HAP-1 (cell line): ENCODE measurements at regions not wholly inside any gene's neighbourhood (a gene's known extent, or its start where the extent isn't known, plus 50 kb on each side); places are given as distances from the start of the nearest gene placed in this dataset.
"Not testable (repeated sequence)": the region's sequence is repeated elsewhere in the genome, so short reads cannot be mapped to it uniquely, and the experiment has no call there.

Experiments
- DNase-seq, 2 experiments: peaks; one replicate each; pipeline ENCODE4 v3.0.0-alpha.2; 2016 to 2020; ENCODE audit warnings: low spot score in 2 of 2
- H3K27me3 ChIP-seq: fragments of 250-450 bp; sonication (Bioruptor Pico); 2 replicates; pipeline ENCODE4 v1.5.1; 2020; ENCODE audit warnings: low read depth, mild to moderate bottlenecking, moderate library complexity
- H3K36me3 ChIP-seq: fragments of 250-450 bp; sonication (Bioruptor Pico); replicated peaks from 2 replicates; pipeline ENCODE4 v1.5.1; 2020; ENCODE audit warnings: mild to moderate bottlenecking
- H3K4me1 ChIP-seq: fragments of 250-450 bp; sonication (Bioruptor Pico); 2 replicates; pipeline ENCODE4 v1.5.1; 2020; ENCODE audit warnings: mild to moderate bottlenecking
- H3K4me3 ChIP-seq: fragments of 250-450 bp; sonication (Bioruptor Pico); 2 replicates; pipeline ENCODE4 v1.5.1; 2020; ENCODE audit warnings: mild to moderate bottlenecking, moderate library complexity
- H3K9me3 ChIP-seq: fragments of 250-450 bp; sonication (Bioruptor Pico); 2 replicates; pipeline ENCODE4 v1.5.1; 2020; ENCODE audit warnings: mild to moderate bottlenecking, moderate library complexity
- in situ Hi-C: fragments of 300-500 bp; cut with MboI; formaldehyde crosslinking; loops from 3 replicates; pipeline ENCODE4 v1.14.3; 2020; ENCODE audit warnings: low sequenced_read_pairs, inconsistent platforms, mixed read lengths

DNA sequence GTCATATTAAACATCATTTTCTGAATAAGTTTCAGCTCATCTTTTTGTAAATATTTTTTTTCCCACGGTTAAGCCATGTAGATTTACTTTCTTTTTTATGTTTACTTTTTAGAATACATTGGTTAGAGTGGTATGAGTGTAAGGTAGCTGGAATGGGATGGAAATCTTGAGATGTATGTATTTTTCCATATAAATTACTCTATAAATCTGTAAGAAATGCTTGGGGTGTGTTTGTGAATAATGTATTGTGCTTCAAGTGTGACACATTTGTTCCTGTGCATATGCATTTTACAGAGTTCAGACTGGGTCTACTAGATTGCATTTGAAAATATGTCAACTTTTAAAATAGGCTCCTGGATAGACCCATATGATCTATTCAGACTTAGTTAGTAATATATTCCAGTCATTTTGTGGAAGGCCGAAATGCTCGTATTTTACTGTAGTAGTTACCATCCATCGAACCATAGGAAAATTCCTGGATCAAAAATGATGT, 756.8 kb downstream of the RAPGEF2 start:
- no peak for DNase-seq
- H3K27me3 ChIP-seq: no peaks in the 10 kb centered on the region
- no peaks in the 10 kb centered on the region for H3K36me3 ChIP-seq
- H3K4me3 ChIP-seq: no peak overlapping the region
- in situ Hi-C loops: no loop called here
- H3K4me1 ChIP-seq: no peaks in the 10 kb centered on the region
- no peaks in the 10 kb centered on the region for H3K9me3 ChIP-seq

- H3K4me3 ChIP-seq: no peak overlapping the region
- H3K36me3 ChIP-seq: no peaks in the 10 kb centered on the region
- H3K9me3 ChIP-seq: no peaks in the 10 kb centered on the region
- no peaks in the 10 kb centered on the region for H3K4me1 ChIP-seq
- no peak for DNase-seq
- no peaks in the 10 kb centered on the region for H3K27me3 ChIP-seq
- in situ Hi-C loops: no loop called here
Observed at GRCh38 chr4:159860945-159861344, 758.1 kb downstream of the RAPGEF2 start.

GRCh38 chr4:159864337-159864736, 761.5 kb downstream of the RAPGEF2 start:
- in situ Hi-C loops: no loop called here
- Histone ChIP-seq H3K4me1 (no peaks in the 10 kb centered on the region), H3K4me3 (no peak overlapping the region), H3K27me3 (no peaks in the 10 kb centered on the region), H3K9me3 (no peaks in the 10 kb centered on the region), H3K36me3 (no peaks in the 10 kb centered on the region)
- no peak for DNase-seq

DNA sequence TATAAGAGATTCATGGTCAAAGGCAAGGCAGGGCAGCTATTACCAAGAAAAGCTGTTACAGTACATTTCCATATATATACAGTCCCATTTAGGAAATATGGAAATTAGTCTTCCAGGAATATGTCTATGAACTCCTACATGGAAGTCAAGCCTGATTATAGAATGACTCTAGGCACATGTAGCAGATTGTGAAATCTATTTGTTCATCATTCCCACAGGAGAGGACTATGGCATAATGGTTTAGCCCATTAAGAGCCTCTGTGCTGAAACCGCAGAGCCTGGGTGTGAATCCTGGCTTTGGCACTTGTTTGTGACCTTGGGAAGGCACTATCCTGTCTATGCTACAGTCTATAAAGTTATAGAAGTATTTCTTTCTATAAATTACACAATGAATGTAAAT, 764.8 kb downstream of the RAPGEF2 start:
- Histone ChIP-seq H3K36me3 (no peaks in the 10 kb centered on the region), H3K27me3 (no peaks in the 10 kb centered on the region), H3K9me3 (no peaks in the 10 kb centered on the region), H3K4me1 (no peaks in the 10 kb centered on the region), H3K4me3 (no peak overlapping the region)
- in situ Hi-C loops: no loop called here
- DNase-seq: no peak

- in situ Hi-C loops, H3K4me3 ChIP-seq: not testable (repeated sequence)
Observed at GRCh38 chr4:159868936-159869335, 766.1 kb downstream of the RAPGEF2 start.

GRCh38 chr4:159871141-159871540, 768.3 kb downstream of the RAPGEF2 start:
- no peaks in the 10 kb centered on the region for H3K4me1 ChIP-seq
- H3K4me3 ChIP-seq: no peak overlapping the region
- no peak for DNase-seq
- no peaks in the 10 kb centered on the region for H3K9me3 ChIP-seq
- no peaks in the 10 kb centered on the region for H3K36me3 ChIP-seq
- in situ Hi-C loops: no loop called here
- no peaks in the 10 kb centered on the region for H3K27me3 ChIP-seq

More at GRCh38 chr4:159868936-159869335, 766.1 kb downstream of the RAPGEF2 start:
- not testable (repeated sequence) for H3K27me3 ChIP-seq, H3K36me3 ChIP-seq, H3K9me3 ChIP-seq, H3K4me1 ChIP-seq, DNase-seq

DNA sequence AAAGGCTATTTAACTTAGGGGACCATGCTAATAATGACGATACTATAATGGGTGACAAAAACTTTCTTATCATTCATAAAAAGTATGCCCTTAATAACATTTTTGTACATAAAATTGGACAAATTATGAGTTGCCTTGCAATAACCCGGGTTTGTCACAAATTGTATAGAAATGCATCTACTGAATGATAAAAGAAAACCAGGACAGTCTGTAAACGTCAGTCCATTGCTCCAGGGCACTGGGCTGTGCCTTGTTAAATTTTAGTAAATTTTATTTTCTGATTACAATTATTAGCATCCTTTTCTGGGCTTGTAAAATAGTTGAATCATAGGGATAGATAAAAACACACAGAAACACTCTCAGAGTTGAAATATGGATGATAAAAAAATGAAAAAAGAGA, 778.3 kb downstream of the RAPGEF2 start:
- Histone ChIP-seq H3K36me3 (no peaks in the 10 kb centered on the region), H3K4me1 (no peaks in the 10 kb centered on the region), H3K4me3 (no peak overlapping the region), H3K27me3 (no peaks in the 10 kb centered on the region), H3K9me3 (no peaks in the 10 kb centered on the region)
- no peak for DNase-seq
- in situ Hi-C loops: no loop called here

GRCh38 chr4:159884989-159885388, 782.1 kb downstream of the RAPGEF2 start:
- DNase-seq: no peak
- H3K27me3 ChIP-seq: no peaks in the 10 kb centered on the region
- H3K4me3 ChIP-seq: no peak overlapping the region
- H3K36me3 ChIP-seq: no peaks in the 10 kb centered on the region
- in situ Hi-C loops: no loop called here
- H3K4me1 ChIP-seq: no peaks in the 10 kb centered on the region
- H3K9me3 ChIP-seq: no peaks in the 10 kb centered on the region

DNA sequence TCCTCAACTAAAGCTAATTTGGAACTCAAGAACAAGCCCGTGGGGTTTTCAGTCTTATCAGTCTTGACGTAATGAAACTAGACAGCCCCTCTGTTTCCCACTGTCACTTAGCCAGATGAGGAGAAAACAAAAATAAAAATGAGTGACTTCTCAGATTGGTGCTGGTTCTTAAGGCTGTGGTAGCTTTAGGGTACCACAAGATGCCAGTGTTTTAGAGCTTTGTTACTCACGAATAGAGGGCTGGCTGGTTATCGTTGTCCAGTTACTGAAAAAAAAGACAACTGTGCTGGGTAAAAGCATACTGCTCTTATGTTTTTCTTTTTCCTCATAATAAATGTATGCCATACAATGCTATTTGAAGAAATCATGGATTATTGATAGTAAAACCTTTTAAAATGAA, 796.7 kb downstream of the RAPGEF2 start:
- DNase-seq: no peak
- in situ Hi-C loops: no loop called here
- no peak overlapping the region for H3K4me3 ChIP-seq
- no peaks in the 10 kb centered on the region for H3K9me3 ChIP-seq
- no peaks in the 10 kb centered on the region for H3K4me1 ChIP-seq
- no peaks in the 10 kb centered on the region for H3K27me3 ChIP-seq
- no peaks in the 10 kb centered on the region for H3K36me3 ChIP-seq

- in situ Hi-C loops: no loop called here
- Histone ChIP-seq H3K9me3 (no peaks in the 10 kb centered on the region), H3K4me3 (no peak overlapping the region), H3K36me3 (no peaks in the 10 kb centered on the region), H3K4me1 (no peaks in the 10 kb centered on the region), H3K27me3 (no peaks in the 10 kb centered on the region)
- DNase-seq: no peak
Observed at GRCh38 chr4:159900562-159900961, 797.7 kb downstream of the RAPGEF2 start.

DNA sequence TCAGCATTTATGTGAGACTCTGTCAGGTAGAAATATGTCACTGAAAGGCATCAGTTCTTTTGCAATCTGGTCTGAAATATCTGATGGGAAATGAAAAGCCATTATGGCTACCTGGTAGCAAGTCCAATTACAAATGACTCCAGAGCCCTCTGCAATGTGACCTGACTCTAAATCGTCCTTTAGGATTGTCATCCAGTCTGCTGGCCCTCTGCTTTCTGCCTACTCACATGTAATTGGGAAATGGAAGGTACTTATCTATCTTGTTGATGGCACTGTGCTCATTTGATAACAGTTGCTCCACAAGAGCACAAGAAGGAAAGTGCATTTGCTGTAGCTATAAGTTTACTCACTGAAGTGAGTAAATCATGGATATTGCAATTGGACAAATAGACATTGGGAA, 799.8 kb downstream of the RAPGEF2 start:
- Histone ChIP-seq H3K36me3 (no peaks in the 10 kb centered on the region), H3K27me3 (no peaks in the 10 kb centered on the region), H3K9me3 (no peaks in the 10 kb centered on the region), H3K4me3 (no peak overlapping the region), H3K4me1 (no peaks in the 10 kb centered on the region)
- in situ Hi-C loops: no loop called here
- no peak for DNase-seq

- Histone ChIP-seq H3K27me3 (no peaks in the 10 kb centered on the region), H3K9me3 (no peaks in the 10 kb centered on the region; the same call in 1 of the 2 replicates), H3K36me3 (no peaks in the 10 kb centered on the region), H3K4me1 (no peaks in the 10 kb centered on the region), H3K4me3 (no peak overlapping the region)
- in situ Hi-C loops: no loop called here
- DNase-seq: no peak
Observed at GRCh38 chr4:159904906-159905305, 802.0 kb downstream of the RAPGEF2 start.

DNA sequence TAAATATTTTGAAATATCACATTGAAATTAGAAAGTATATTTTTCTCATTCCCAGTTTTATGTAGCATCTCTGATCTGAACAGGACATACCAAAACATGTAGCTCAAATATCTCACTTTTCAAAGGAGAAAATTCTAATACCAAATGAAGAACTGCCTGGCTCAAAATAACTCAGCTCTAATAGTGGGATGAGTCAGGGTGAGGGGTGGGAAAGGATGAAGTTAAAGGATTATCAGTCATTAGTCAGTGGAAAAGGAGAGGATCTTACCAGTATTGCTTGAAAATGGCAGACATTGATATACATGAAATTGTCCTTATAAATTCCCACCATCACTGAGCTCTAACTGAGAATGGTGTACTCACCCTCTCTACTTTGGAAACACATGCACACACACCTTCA, 803.2 kb downstream of the RAPGEF2 start:
- H3K4me1 ChIP-seq: no peaks in the 10 kb centered on the region
- H3K27me3 ChIP-seq: no peaks in the 10 kb centered on the region
- in situ Hi-C loops: no loop called here
- H3K9me3 ChIP-seq: no peaks in the 10 kb centered on the region; the same call in 1 of the 2 replicates
- H3K36me3 ChIP-seq: no peaks in the 10 kb centered on the region
- H3K4me3 ChIP-seq: no peak overlapping the region
- no peak for DNase-seq

DNA sequence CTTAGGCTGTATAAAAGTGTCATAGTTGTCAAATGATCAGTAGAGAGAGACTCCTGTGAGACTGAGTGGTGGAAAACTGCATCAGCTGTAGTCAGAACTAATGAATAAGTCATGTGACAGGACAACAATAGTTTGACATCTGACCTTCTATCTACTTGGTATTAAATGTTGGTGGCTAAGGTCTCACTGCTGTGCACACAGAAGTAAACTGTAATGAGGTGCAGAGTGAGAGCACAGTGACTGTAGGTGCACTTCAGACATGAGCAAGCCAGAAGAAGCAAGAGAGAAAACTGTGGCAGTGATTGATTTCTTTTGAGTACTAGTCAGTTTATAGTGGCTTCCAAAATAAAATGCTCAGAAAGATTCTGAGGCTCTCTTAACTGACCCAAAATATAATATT, 803.6 kb downstream of the RAPGEF2 start:
- in situ Hi-C loops: no loop called here
- Histone ChIP-seq H3K4me1 (no peaks in the 10 kb centered on the region), H3K4me3 (no peak overlapping the region), H3K9me3 (no peaks in the 10 kb centered on the region; the same call in 1 of the 2 replicates), H3K27me3 (no peaks in the 10 kb centered on the region), H3K36me3 (no peaks in the 10 kb centered on the region)
- DNase-seq: no peak

GRCh38 chr4:159910721-159911120, 807.8 kb downstream of the RAPGEF2 start:
- DNase-seq: no peak
- no peaks in the 10 kb centered on the region; the same call in 1 of the 2 replicates for H3K9me3 ChIP-seq
- in situ Hi-C loops: no loop called here
- no peaks in the 10 kb centered on the region for H3K36me3 ChIP-seq
- H3K27me3 ChIP-seq: no peaks in the 10 kb centered on the region
- H3K4me1 ChIP-seq: no peaks in the 10 kb centered on the region
- H3K4me3 ChIP-seq: no peak overlapping the region
